Liver (tissue), 8 donors: ENCODE measurements at regions not wholly inside any gene's neighbourhood (a gene's known extent, or its start where the extent isn't known, plus 50 kb on each side); places are given as distances from the start of the nearest gene placed in this dataset.

Source experiments
- DNase-seq: peaks from one replicate; pipeline ENCODE4 v3.0.0-alpha.2; 2017; ENCODE audit warnings: low spot score
- H3K27ac ChIP-seq, 2 donors: one replicate each; pipeline ENCODE4 v1.7.0; 2013; ENCODE audit warnings: inconsistent platforms in 2 of 2, low read length in 2 of 2, control low read depth in 1 of 2, low read depth in 1 of 2, mild to moderate bottlenecking in 1 of 2
- H3K27me3 ChIP-seq, 4 donors: one replicate each; pipeline versions ENCODE4 v1.6.1 to v1.7.0; 2013; ENCODE audit warnings: low read length in 3 of 4, inconsistent platforms in 1 of 4, mild to moderate bottlenecking in 1 of 4, moderate library complexity in 1 of 4; ENCODE audit not compliant: control insufficient read depth in 4 of 4, insufficient read depth in 4 of 4
- H3K36me3 ChIP-seq, 4 donors: one replicate each; pipeline versions ENCODE4 v1.6.1 to v1.7.0; 2013; ENCODE audit warnings: low read length in 3 of 4, mild to moderate bottlenecking in 3 of 4, low read depth in 1 of 4, moderate library complexity in 1 of 4; ENCODE audit not compliant: control insufficient read depth in 4 of 4, insufficient read depth in 3 of 4
- H3K4me1 ChIP-seq, 4 donors: one replicate each; pipeline versions ENCODE4 v1.6.1 to v1.7.0; 2013; ENCODE audit warnings: low read length in 3 of 4, mild to moderate bottlenecking in 3 of 4, moderate library complexity in 1 of 4; ENCODE audit not compliant: control insufficient read depth in 4 of 4, insufficient read depth in 4 of 4
- H3K4me3 ChIP-seq, 3 donors: one replicate each; pipeline versions ENCODE4 v1.6.1 to v1.7.0; 2013; ENCODE audit warnings: low read length in 3 of 3, control low read depth in 1 of 3, low read depth in 1 of 3, mild to moderate bottlenecking in 1 of 3
- H3K9ac ChIP-seq, 2 donors: one replicate each; pipeline ENCODE4 v1.7.0; 2013; ENCODE audit warnings: low read length in 2 of 2, mild to moderate bottlenecking in 2 of 2, moderate library complexity in 2 of 2, control low read depth in 1 of 2, low read depth in 1 of 2
- H3K9me3 ChIP-seq, 4 donors: one replicate each; pipeline versions ENCODE4 v1.6.1 to v1.7.0; 2013; ENCODE audit warnings: low read length in 3 of 4; ENCODE audit not compliant: control insufficient read depth in 4 of 4
- EGR1 ChIP-seq, 2 donors: IDR thresholded peaks; 2 replicates each; pipeline ENCODE4 v1.6.1; 2016 to 2018; ENCODE audit warnings: antibody characterized with exemption in 2 of 2, low read depth in 2 of 2
- FOXA1 ChIP-seq: IDR thresholded peaks from 2 replicates; pipeline ENCODE4 v1.6.1; 2016; ENCODE audit warnings: antibody characterized with exemption
- FOXA2 ChIP-seq: IDR thresholded peaks from 2 replicates; pipeline ENCODE4 v1.6.1; 2016; ENCODE audit warnings: antibody characterized with exemption
- GABPA ChIP-seq, 2 donors: IDR thresholded peaks in 1 of 2; conservative IDR thresholded peaks in 1 of 2; 2 replicates each; pipeline ENCODE4 v1.6.1; 2016; ENCODE audit warnings: antibody characterized with exemption in 2 of 2, mild to moderate bottlenecking in 1 of 2, moderate library complexity in 1 of 2
- HNF4A ChIP-seq, 2 donors: conservative IDR thresholded peaks; 2 replicates each; pipeline ENCODE4 v1.6.1; 2016; ENCODE audit warnings: antibody characterized with exemption in 2 of 2, mild to moderate bottlenecking in 2 of 2
- HNF4G ChIP-seq: IDR thresholded peaks from 2 replicates; pipeline ENCODE4 v1.6.1; 2016; ENCODE audit warnings: antibody characterized with exemption
- JUND ChIP-seq, 2 donors: IDR thresholded peaks; 2 replicates each; pipeline ENCODE4 v1.6.1; 2016; ENCODE audit warnings: antibody characterized with exemption in 2 of 2
- NR2F2 ChIP-seq: IDR thresholded peaks from 2 replicates; pipeline ENCODE4 v1.6.1; 2016; ENCODE audit warnings: antibody characterized with exemption
- RAD21 ChIP-seq, 2 donors: IDR thresholded peaks; 2 replicates each; pipeline ENCODE4 v1.6.1; 2016; ENCODE audit warnings: antibody characterized with exemption in 2 of 2, mild to moderate bottlenecking in 2 of 2
- REST ChIP-seq: IDR thresholded peaks from 2 replicates; pipeline ENCODE4 v1.6.1; 2016; ENCODE audit warnings: antibody characterized with exemption, mild to moderate bottlenecking
- RXRA ChIP-seq, 2 donors: IDR thresholded peaks; 2 replicates each; pipeline ENCODE4 v1.6.1; 2017 to 2018; ENCODE audit warnings: antibody characterized with exemption in 2 of 2, mild to moderate bottlenecking in 1 of 2
- SP1 ChIP-seq: IDR thresholded peaks from 2 replicates; pipeline ENCODE4 v1.6.1; 2018; ENCODE audit warnings: antibody characterized with exemption, mild to moderate bottlenecking
- TAF1 ChIP-seq: conservative IDR thresholded peaks from 2 replicates; pipeline ENCODE4 v1.6.1; 2016; ENCODE audit warnings: antibody characterized with exemption, mild to moderate bottlenecking
- YY1 ChIP-seq: IDR thresholded peaks from 2 replicates; pipeline ENCODE4 v1.6.1; 2016; ENCODE audit warnings: antibody characterized with exemption, mild to moderate bottlenecking
- WGBS: extraction: QIAGEN DNeasy Blood & Tissue Kit; methylation state at CpG from one replicate; pipeline ENCODE4 v1.1.7; 2013; 5-methylcytosine and 5-hydroxymethylcytosine counted together
- TF ChIP-seq, protein P1 (sequence below): IDR thresholded peaks from 2 replicates; pipeline ENCODE4 v1.6.1; 2016; ENCODE audit warnings: antibody characterized with exemption
- TF ChIP-seq, protein P2 (sequence below): IDR thresholded peaks from 2 replicates; pipeline ENCODE4 v1.6.1; 2016; ENCODE audit warnings: antibody characterized with exemption
- TF ChIP-seq, protein P3 (sequence below): fragments of 150-350 bp; IDR thresholded peaks from 2 replicates; pipeline ENCODE4 v1.5.1; 2017; ENCODE audit warnings: improper control_type of control experiment, low read depth, low read length; ENCODE audit not compliant: missing input control
- donor health status: healthy.
- donor health status: healthy.
- donor health status: healthy.
- donor health status: healthy.
- donor health status: healthy.

DNA sequence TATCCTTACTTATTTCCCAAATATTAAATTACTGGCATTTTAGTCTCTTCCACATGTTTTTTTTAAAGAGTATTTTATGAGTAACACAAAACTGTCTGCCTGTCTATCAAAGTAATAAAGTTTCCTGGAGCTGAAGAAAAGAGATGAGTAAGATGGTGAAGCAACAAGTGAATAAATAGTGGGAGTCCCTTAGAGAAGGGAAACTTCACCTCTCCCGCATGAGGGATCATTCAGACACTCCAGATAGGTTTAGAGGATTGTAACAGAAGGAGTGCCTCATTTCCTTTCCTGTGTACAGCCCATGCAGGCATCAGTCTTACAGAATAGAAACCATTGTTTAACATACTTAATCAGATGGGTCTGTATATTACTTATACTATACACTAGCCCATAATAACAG, 205.7 kb downstream of the USP25 start (continued):
- TF ChIP-seq REST (no peak), EGR1 (IDR thresholded peaks at IDR 0.05; ENCODE audit: low read depth in 2 of 2) (no peak), TAF1 (no peak)
- TF ChIP-seq, protein P1, sequence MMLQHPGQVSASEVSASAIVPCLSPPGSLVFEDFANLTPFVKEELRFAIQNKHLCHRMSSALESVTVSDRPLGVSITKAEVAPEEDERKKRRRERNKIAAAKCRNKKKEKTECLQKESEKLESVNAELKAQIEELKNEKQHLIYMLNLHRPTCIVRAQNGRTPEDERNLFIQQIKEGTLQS, result no peak

- no peak for DNase-seq
- Histone ChIP-seq H3K36me3 (no peaks in the 10 kb centered on the region), H3K27me3 (no peaks in the 10 kb centered on the region), H3K4me1 (no peaks in the 10 kb centered on the region), H3K4me3 (no peak overlapping the region), H3K27ac (no peak overlapping the region), H3K9me3 (no peaks in the 10 kb centered on the region), H3K9ac (no peak overlapping the region)
- WGBS, result 84% methylated on average over 4 of the region's 4 CpGs
- TF ChIP-seq RXRA (IDR thresholded peaks at IDR 0.05) (no peak), RAD21 (IDR thresholded peaks at IDR 0.05) (no peak), EGR1 (IDR thresholded peaks at IDR 0.05; ENCODE audit: low read depth in 2 of 2) (no peak), SP1 (no peak), NR2F2 (no peak), HNF4A (conservative IDR thresholded peaks at IDR 0.05) (no peak), TAF1 (no peak), REST (no peak), JUND (IDR thresholded peaks at IDR 0.05) (no peak), HNF4G (no peak), YY1 (no peak), GABPA (IDR thresholded peaks at IDR 0.05 in 1 of 2, conservative IDR thresholded peaks at IDR 0.05 in 1 of 2) (no peak), FOXA2 (no peak), FOXA1 (no peak)
- TF ChIP-seq, protein P2, sequence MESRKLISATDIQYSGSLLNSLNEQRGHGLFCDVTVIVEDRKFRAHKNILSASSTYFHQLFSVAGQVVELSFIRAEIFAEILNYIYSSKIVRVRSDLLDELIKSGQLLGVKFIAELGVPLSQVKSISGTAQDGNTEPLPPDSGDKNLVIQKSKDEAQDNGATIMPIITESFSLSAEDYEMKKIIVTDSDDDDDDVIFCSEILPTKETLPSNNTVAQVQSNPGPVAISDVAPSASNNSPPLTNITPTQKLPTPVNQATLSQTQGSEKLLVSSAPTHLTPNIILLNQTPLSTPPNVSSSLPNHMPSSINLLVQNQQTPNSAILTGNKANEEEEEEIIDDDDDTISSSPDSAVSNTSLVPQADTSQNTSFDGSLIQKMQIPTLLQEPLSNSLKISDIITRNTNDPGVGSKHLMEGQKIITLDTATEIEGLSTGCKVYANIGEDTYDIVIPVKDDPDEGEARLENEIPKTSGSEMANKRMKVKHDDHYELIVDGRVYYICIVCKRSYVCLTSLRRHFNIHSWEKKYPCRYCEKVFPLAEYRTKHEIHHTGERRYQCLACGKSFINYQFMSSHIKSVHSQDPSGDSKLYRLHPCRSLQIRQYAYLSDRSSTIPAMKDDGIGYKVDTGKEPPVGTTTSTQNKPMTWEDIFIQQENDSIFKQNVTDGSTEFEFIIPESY, result no peak
- TF ChIP-seq, protein P3, sequence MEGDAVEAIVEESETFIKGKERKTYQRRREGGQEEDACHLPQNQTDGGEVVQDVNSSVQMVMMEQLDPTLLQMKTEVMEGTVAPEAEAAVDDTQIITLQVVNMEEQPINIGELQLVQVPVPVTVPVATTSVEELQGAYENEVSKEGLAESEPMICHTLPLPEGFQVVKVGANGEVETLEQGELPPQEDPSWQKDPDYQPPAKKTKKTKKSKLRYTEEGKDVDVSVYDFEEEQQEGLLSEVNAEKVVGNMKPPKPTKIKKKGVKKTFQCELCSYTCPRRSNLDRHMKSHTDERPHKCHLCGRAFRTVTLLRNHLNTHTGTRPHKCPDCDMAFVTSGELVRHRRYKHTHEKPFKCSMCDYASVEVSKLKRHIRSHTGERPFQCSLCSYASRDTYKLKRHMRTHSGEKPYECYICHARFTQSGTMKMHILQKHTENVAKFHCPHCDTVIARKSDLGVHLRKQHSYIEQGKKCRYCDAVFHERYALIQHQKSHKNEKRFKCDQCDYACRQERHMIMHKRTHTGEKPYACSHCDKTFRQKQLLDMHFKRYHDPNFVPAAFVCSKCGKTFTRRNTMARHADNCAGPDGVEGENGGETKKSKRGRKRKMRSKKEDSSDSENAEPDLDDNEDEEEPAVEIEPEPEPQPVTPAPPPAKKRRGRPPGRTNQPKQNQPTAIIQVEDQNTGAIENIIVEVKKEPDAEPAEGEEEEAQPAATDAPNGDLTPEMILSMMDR, result no peak
- TF ChIP-seq, protein P1, result no peak
Observed at GRCh38 chr21:15943009-15943666, 213.4 kb downstream of the USP25 start.
